ENCODE measurements at regions not wholly inside any gene's neighbourhood (a gene's known extent, or its start where the extent isn't known, plus 50 kb on each side); places are given as distances from the start of the nearest gene placed in this dataset.

DNA sequence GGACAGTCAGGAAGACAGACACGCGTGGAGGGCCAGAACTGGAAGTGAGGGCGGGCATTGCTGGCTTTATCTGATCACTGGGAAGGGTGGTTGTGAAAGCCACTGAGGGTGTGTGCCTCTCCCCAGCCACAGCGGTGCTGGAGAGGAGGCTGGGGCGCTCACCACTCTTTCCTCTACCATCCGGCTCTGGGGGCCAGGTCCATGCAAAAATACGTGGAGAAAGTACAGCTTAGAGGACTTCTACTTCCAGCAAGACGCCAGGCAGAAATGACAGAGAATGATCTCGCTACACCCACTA is 148.8 kb upstream of the RPS6KA2 start:
- TF ChIP-seq CTCF (conservative IDR thresholded peaks at IDR 0.05; ENCODE audit: low read length) (no peak), EZH2phosphoT487 (IDR thresholded peaks at IDR 0.05; ENCODE audit: borderline replicate concordance) (no peak)

Measured in Loucy (cell line).